ENCODE measurements at regions not wholly inside any gene's neighbourhood (a gene's known extent, or its start where the extent isn't known, plus 50 kb on each side); places are given as distances from the start of the nearest gene placed in this dataset.

DNA sequence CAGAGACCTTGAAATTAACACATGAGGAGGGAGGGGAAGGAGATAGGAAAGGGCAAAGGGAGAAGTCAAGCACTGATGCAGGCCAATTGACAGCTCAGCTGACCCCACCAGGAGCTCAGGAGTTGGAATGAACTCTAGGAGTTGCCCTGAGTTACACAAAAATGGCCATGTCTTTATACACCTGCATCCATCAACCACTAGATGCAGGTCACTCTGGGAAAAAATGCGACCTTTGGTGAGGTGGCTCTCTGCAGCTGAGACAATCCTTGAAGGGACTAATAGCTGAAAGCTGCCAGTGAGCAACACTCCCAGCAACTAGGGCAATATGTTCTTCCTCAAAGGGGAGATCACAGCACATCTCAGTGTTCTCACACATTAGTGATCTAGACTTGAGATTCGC, 222.8 kb downstream of the RBM26 start:
- no peak for TF ChIP-seq YY1 (IDR thresholded peaks at IDR 0.05; ENCODE audit: insufficient read depth, insufficient read length)
- TF ChIP-seq ZNF274 (IDR thresholded peaks at IDR 0.05; ENCODE audit: low read depth, low read length): no peak
